Left lung (tissue), 4 donors: ENCODE measurements at regions not wholly inside any gene's neighbourhood (a gene's known extent, or its start where the extent isn't known, plus 50 kb on each side); places are given as distances from the start of the nearest gene placed in this dataset.

Experiments
- ATAC-seq: fragments of 200-7000 bp; cut with Tn5 transposase; one replicate; pipeline ENCODE4 v1.9.1; 2020; ENCODE audit warnings: moderate library complexity
- DNase-seq, 4 donors: peaks; one replicate each; pipeline ENCODE4 v3.0.0-alpha.2; 2013 to 2020
- H3K27ac ChIP-seq, 2 donors: fragments of 200-600 bp; sonication (generic) in 1 of 2; one replicate each; pipeline versions ENCODE4 v1.5.0 to v1.8.0; 2020 to 2021
- H3K27me3 ChIP-seq, 2 donors: fragments of 200-600 bp; sonication (generic) in 1 of 2; one replicate each; pipeline versions ENCODE4 v1.5.0 to v1.8.0; 2020 to 2021
- H3K36me3 ChIP-seq, 2 donors: fragments of 200-600 bp; sonication (generic) in 1 of 2; one replicate each; pipeline versions ENCODE4 v1.5.0 to v1.8.0; 2020 to 2021
- H3K4me1 ChIP-seq, 2 donors: fragments of 200-600 bp; one replicate each; pipeline ENCODE4 v1.8.0; 2021
- H3K4me3 ChIP-seq, 2 donors: fragments of 200-600 bp; sonication (generic) in 1 of 2; one replicate each; pipeline versions ENCODE4 v1.5.0 to v1.8.0; 2020 to 2021; ENCODE audit warnings: mild to moderate bottlenecking in 1 of 2
- H3K9me3 ChIP-seq, 2 donors: fragments of 200-600 bp; sonication (generic) in 1 of 2; one replicate each; pipeline versions ENCODE4 v1.5.0 to v1.8.0; 2020 to 2021
- intact Hi-C, 2 donors: fragments of 100-400 bp; cut with DNase I; formaldehyde crosslinking; loops; one replicate each; pipeline versions ENCODE4 v1.11.2 to v1.14.2; 2022
- TF ChIP-seq, protein P1 (sequence below), 2 donors: fragments of 200-600 bp; sonication (generic) in 1 of 2; IDR thresholded peaks; one replicate each; pipeline versions ENCODE4 v1.5.0 to v1.8.0; 2021; ENCODE audit warnings: antibody characterized with exemption in 2 of 2
- donor health status: DM: no; HTN: yes; CAD: no.
- donor health status: DM: no; HTN: no; CAD: no.

DNA sequence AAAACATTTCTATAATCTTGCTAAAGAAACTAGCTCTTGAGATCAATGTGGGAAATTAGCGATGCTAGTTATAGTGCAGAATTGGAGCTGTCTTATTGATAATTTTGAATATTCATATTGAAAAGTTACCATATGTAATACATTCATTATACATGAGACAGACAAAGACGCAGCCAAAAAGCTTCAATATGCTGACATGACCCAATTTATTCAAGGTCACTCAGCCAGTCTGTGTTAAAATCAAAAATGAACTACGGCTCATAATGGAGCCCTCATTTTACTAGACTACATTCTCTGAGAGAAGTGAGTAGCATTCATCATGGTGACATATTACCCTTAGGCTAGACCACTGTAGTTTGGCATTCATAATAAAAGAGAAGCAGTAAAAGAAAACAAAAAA, 107.3 kb upstream of the GABRG2 start:
- DNase-seq (no peak), ATAC-seq (no peak)
- TF ChIP-seq, protein P1, sequence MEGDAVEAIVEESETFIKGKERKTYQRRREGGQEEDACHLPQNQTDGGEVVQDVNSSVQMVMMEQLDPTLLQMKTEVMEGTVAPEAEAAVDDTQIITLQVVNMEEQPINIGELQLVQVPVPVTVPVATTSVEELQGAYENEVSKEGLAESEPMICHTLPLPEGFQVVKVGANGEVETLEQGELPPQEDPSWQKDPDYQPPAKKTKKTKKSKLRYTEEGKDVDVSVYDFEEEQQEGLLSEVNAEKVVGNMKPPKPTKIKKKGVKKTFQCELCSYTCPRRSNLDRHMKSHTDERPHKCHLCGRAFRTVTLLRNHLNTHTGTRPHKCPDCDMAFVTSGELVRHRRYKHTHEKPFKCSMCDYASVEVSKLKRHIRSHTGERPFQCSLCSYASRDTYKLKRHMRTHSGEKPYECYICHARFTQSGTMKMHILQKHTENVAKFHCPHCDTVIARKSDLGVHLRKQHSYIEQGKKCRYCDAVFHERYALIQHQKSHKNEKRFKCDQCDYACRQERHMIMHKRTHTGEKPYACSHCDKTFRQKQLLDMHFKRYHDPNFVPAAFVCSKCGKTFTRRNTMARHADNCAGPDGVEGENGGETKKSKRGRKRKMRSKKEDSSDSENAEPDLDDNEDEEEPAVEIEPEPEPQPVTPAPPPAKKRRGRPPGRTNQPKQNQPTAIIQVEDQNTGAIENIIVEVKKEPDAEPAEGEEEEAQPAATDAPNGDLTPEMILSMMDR (IDR thresholded peaks at IDR 0.05): no peak
- Histone ChIP-seq H3K27me3 (no peaks in the 10 kb centered on the region), H3K36me3 (no peaks in the 10 kb centered on the region), H3K9me3 (no peaks in the 10 kb centered on the region), H3K4me3 (no peak overlapping the region), H3K4me1 (no peaks in the 10 kb centered on the region), H3K27ac (no peak overlapping the region)
- intact Hi-C loops: no loop called here

DNA sequence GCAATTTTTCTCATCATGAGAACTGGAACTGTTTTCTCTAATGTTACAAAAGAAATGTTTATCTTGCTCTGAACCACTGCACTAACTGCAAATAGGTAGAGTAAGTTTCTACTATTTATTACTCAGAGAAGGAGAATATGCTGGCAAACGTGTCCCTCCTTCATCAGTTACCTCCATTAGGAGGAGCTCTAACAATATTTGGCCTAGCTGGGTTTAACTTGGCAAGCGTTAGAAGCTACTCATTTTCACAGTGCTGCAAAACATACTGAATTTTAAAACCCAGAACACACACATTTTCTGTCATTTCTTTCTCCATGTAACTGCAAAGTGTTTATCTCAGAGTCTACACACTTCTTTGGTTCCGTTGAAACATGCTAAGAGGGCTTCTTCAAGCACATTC, 101.0 kb upstream of the GABRG2 start:
- Histone ChIP-seq H3K27me3 (no peaks in the 10 kb centered on the region), H3K4me1 (no peaks in the 10 kb centered on the region), H3K4me3 (no peak overlapping the region), H3K36me3 (no peaks in the 10 kb centered on the region), H3K27ac (no peak overlapping the region), H3K9me3 (no peaks in the 10 kb centered on the region)
- DNase-seq (peak in 2 of 4 donors; percentile 10 to 42), ATAC-seq (peak; percentile 65)
- intact Hi-C loops: no loop called here
- TF ChIP-seq, protein P1 (IDR thresholded peaks at IDR 0.05): peak in 1 of 2 donors; percentile 20

DNA sequence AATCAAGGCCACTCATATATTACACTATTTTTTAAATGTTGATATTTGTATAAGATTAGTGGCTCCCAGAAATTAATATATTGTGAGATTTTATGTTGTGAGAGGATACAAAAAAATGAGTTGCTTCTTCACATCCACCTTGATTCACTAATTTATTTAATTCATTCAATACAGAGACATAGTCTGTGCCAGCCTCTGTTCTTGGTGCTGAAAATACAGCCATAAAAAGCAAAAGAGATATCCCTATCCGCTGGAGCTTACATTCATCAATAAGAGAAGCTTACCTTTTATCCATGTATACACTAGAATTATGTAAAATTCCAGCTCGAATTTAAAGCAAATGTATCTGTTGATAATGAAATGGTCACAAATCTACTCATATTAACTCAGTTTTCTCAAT, 92.2 kb upstream of the GABRG2 start:
- Histone ChIP-seq H3K36me3 (no peaks in the 10 kb centered on the region), H3K27me3 (no peaks in the 10 kb centered on the region), H3K27ac (no peak overlapping the region), H3K9me3 (no peaks in the 10 kb centered on the region), H3K4me3 (no peak overlapping the region), H3K4me1 (no peaks in the 10 kb centered on the region)
- DNase-seq: no peak
- ATAC-seq: no peak
- intact Hi-C loops: no loop called here
- TF ChIP-seq, protein P1 (IDR thresholded peaks at IDR 0.05): no peak

DNA sequence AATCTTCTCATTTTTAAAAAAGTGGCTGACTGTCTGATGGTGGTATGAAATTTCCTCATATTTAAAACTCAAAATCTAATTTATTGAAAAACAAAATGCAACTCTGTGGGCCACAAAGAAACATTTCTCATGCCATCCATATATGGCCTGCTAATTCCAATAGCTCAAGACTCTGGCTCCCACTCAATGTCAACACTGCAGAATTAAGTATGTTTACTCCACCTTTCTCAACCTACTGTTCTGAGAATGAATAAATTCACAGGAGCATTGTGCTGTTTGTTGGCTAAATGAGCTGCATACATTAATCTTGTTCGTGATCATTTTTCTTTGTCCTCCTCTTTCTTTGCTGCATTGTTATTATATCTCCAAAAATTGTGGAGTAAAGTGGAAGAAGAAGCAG, 79.5 kb upstream of the GABRG2 start:
- H3K27me3 ChIP-seq: no peaks in the 10 kb centered on the region
- DNase-seq (no peak), ATAC-seq (peak; percentile 76)
- H3K4me3 ChIP-seq: no peak overlapping the region
- no peaks in the 10 kb centered on the region for H3K4me1 ChIP-seq
- intact Hi-C loops: no loop called here
- peaks cover 0 to 8% of the 10 kb centered on the region in 2 donors for H3K9me3 ChIP-seq
- TF ChIP-seq, protein P1 (IDR thresholded peaks at IDR 0.05): no peak
- no peak overlapping the region for H3K27ac ChIP-seq
- H3K36me3 ChIP-seq: no peaks in the 10 kb centered on the region
